CD4-positive, alpha-beta T cell treated with Interleukin-2 at 100 ng/mL for 4 hours (primary cell): ENCODE measurements at regions not wholly inside any gene's neighbourhood (a gene's known extent, or its start where the extent isn't known, plus 50 kb on each side); places are given as distances from the start of the nearest gene placed in this dataset.
"Not testable (repeated sequence)": the region's sequence is repeated elsewhere in the genome, so short reads cannot be mapped to it uniquely, and the experiment has no call there.

ENCODE experiments used
- DNase-seq: peaks from one replicate; pipeline ENCODE4 v3.0.0-alpha.2; 2020; ENCODE audit warnings: low spot score

- DNase-seq = no peak
These were observed 264.6 kb upstream of the THUMPD2 start for GRCh38 chr2:40043641-40044040.

- no peak for DNase-seq
These were observed 264.1 kb upstream of the THUMPD2 start for GRCh38 chr2:40043191-40043590.

GRCh38 chr2:40041422-40042382 lies 262.6 kb upstream of the THUMPD2 start:
- no peak for DNase-seq

GRCh38 chr2:40039549-40039948 lies 260.5 kb upstream of the THUMPD2 start:
- no peak for DNase-seq

- DNase-seq = no peak
These were observed 259.6 kb upstream of the THUMPD2 start for GRCh38 chr2:40038646-40039045.

GRCh38 chr2:40037303-40037702 lies 258.2 kb upstream of the THUMPD2 start:
- no peak for DNase-seq

GRCh38 chr2:40036241-40036640 lies 257.2 kb upstream of the THUMPD2 start:
- no peak for DNase-seq

GRCh38 chr2:40034801-40035200 lies 255.7 kb upstream of the THUMPD2 start:
- DNase-seq = no peak

- DNase-seq = no peak
These were observed 255.1 kb upstream of the THUMPD2 start for GRCh38 chr2:40034198-40034597.

GRCh38 chr2:40033781-40034180 lies 254.7 kb upstream of the THUMPD2 start:
- DNase-seq = no peak

GRCh38 chr2:40032650-40033319 lies 253.7 kb upstream of the THUMPD2 start:
- no peak for DNase-seq

- no peak for DNase-seq
These were observed 251.5 kb upstream of the THUMPD2 start for GRCh38 chr2:40030456-40030975.

GRCh38 chr2:40028792-40029488 lies 249.9 kb upstream of the THUMPD2 start:
- no peak for DNase-seq

GRCh38 chr2:40027968-40028367 lies 248.9 kb upstream of the THUMPD2 start:
- DNase-seq = no peak

- DNase-seq = not testable (repeated sequence)
These were observed 246.2 kb upstream of the THUMPD2 start for GRCh38 chr2:40025276-40025675.

- DNase-seq = no peak
These were observed 241.9 kb upstream of the THUMPD2 start for GRCh38 chr2:40020997-40021396.

- no peak for DNase-seq
These were observed 237.3 kb upstream of the THUMPD2 start for GRCh38 chr2:40016151-40016885.

GRCh38 chr2:40013962-40014361 lies 234.9 kb upstream of the THUMPD2 start:
- not testable (repeated sequence) for DNase-seq

GRCh38 chr2:40004336-40004735 lies 225.3 kb upstream of the THUMPD2 start:
- DNase-seq = no peak

- DNase-seq = no peak
These were observed 223.3 kb upstream of the THUMPD2 start for GRCh38 chr2:40002339-40002738.

- no peak for DNase-seq
These were observed 220.8 kb upstream of the THUMPD2 start for GRCh38 chr2:39999864-40000263.

GRCh38 chr2:39998617-39999016 lies 219.6 kb upstream of the THUMPD2 start:
- no peak for DNase-seq
